GM19455 (cell line): ENCODE measurements at regions not wholly inside any gene's neighbourhood (a gene's known extent, or its start where the extent isn't known, plus 50 kb on each side); places are given as distances from the start of the nearest gene placed in this dataset.
"Not testable (repeated sequence)": the region's sequence is repeated elsewhere in the genome, so short reads cannot be mapped to it uniquely, and the experiment has no call there.

Experiments
- ATAC-seq: cut with Tn5 transposase; IDR thresholded peaks from one replicate; pipeline ENCODE4 v1.9.1; 2021; ENCODE audit not compliant: unreplicated experiment

DNA sequence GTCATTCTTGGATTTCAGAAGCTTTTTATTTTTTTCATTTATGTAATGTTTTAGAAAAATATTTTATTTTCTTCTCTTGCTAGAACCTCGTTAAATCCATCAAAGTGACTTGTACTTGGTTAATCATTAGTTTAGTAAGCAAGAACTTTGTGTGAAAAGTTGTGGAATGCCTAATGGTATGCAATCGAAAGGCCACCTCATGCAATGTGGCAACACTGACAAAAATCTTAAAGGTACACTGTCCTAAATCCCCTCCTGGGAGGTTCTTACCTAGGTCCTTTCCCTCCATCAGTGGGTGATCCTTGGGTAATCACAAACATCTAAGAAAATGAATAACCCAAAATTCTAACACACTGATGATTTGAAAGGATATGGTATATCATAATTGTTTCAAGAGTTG is 304.2 kb downstream of the DNAH5 start:
- no peak for ATAC-seq

DNA sequence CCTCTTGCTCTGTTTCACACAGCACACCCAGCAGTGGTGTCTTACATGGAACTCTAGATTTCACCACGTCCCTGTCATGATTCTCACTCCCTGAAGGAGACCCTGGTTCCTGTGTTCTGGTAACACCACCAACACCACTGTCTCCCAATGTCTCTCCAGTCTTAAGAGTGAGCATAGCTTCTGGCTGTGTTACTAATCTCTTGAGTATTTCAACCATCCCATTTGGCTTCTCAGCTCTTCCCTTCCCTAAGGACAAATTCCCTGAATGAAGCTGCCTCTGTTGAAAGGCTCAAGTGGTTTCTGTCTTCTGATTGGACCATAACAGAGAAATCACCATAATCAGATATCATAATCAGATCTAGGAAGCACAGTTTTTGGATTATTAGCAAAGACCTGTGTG is 311.8 kb downstream of the DNAH5 start:
- ATAC-seq = no peak

DNA sequence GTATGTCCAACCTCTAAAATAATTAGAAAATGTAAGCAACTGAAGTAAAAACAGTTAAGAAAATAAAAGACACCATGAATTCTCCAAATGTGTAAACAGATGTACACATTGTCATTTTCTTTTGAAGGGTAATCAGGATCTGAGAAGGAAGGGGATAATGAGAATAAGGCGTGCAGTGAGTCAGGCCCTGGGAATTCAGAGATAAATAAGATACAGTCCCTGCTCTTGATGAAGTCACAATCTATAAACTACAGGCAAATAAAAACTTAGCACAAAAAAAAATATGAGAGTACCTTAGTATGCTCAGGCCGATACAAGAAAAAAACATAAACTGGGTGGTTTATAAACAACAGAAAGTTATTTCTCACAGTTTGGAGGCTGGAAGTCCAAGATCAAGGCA is 315.3 kb downstream of the DNAH5 start:
- ATAC-seq = no peak

DNA sequence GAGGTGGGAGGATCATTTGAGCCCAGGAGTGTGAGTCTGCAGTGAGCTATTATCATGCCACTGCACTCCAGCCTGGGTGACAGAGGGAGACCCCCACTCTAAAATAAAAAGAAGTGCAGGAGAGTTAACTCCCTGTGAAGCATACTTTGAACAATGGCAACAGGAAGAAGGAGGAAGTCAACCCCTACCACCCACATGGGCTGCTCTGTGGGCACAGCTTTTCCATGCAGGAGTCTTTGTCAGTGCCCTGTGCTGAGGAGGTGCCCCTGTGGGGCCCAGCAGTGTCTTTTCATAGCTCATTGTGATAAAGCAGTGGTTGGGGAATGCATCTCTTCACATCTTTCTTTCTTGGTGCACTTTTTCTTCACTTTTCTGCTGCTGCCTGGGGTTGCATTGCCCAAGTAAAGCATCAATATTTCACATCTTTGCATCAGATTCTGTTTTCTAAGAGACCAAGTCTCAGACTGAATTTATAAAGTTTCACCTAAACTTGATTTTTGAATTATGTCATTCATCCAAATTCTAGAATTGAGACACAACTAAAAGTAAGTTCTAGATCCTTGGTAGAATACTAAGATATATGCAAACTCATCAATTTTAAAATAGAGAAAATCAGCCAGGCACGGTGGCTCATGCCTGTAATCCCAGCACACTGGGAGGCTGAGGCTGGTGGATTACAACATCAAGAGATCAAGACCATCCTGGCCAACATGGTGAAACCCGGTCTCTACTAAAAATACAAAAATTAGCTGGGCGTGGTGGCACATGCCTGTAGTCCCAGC is 316.6 kb downstream of the DNAH5 start:
- ATAC-seq = no peak

DNA sequence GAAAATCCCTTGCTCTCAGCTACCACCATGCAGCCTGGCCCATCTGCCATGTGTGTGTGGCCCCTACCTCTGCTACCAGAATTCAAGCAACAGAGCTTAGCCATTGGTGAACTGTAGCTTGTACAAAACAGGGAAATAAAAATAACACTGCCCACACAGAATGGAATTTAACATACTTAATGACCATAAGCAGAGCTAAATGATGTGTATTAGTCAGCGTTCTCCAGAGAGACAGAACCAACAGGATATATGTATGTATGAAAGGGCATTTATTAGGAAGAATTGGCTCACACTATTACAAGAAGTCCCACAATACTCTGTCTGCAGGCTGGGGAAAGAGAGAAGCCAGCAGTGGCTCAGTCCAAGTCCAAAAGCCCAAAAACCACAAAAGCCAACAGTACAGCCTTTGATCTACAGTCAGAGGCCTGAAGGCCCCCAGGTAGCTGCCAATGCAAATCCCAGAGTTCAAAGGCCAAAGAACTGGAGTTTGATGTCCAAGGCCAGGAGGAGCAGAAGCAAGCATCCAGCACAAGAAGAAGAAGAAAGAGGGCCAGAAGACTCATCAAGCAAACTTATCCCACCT is 318.8 kb downstream of the DNAH5 start:
- no peak for ATAC-seq

DNA sequence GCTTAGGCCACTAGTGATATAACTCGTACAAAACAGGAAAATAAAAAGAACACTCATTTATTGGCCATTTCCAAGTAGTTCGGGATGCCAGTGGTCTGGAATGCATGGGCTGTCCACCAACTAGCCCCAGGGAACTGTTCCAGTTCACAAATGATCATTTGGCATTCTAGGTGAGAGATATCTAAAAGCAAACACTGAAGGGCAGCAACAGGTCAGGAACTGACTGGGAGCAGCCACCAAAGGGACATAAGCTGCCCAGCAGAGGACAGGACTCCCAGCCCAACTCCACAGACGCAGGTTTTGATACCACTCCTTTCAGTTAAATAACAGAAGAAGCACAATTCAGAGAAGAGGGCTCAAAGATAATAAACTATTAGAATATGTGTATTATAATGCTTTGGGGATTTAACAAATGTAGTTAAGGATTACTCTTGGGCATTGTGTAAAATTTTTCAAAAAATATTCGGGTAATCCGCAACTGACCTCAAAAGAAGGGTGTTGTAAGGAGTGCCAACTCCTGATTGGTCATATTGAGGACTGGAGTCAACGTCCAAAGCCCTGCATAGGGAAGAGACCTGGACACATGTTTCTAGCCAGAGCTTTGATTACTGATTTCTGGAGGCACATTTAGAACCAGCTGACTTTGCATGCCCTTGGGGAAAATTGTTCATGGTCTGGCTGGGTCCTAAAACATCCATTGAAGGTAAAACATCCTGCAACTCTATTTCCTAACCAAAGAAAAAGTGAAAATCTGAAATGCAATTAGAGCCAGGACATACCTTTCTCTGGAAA is 320.0 kb downstream of the DNAH5 start:
- ATAC-seq = no peak

DNA sequence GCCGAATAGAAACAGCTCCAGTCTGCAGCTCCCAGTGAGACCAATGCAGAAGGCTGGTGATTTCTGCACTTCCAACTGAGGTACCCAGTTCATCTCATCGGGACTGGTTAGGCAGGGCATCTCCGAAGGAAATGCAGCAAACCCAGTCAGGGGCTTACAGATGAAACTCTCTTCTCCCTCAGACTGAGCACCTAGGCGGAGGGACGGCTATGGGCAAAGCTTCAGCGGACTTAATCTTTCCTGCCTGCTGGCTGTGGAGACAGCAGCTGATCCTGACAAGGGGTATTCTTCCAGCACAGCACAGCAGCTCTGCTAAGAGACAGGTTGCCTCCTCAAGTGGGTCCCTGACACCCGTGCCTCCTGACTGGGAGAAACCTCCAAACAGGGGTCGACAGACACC is 330.9 kb downstream of the DNAH5 start:
- no peak for ATAC-seq

DNA sequence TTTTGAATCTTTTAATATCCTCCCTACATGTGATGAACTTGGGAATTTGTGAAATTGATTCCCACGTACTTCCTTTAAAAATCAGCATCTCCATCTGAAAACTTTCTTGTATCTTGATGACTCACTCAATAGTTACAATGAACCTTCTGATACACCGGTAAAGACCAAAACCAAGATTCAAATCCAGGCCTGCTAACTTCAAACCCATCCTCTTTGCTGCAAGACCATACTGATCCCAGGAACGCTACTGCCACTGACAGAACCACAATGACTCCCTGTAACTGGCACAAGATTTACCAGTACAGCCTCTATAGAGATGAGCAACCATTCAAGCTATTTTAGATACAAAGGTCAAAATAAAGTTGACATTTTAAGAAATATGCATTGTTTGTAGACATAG is 332.9 kb downstream of the DNAH5 start:
- ATAC-seq = no peak

DNA sequence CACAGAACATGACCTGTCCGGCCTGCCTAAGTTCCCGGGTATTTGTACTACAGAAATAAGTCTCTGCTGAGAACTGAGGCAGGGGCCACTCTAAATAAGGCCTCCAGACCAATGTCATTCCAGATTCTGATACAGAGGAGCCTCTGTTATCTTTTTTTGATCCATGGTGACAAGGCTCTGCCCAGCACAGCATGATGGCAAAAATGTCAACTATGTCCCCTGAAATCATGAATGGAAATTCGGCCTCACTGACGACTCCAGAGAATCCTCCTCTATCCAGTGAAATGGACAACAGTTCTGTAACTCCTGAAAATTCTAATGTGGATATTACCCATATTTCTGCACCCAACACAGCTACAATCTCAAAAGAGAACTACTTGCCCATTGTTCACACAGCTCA is 335.0 kb downstream of the DNAH5 start:
- no peak for ATAC-seq

DNA sequence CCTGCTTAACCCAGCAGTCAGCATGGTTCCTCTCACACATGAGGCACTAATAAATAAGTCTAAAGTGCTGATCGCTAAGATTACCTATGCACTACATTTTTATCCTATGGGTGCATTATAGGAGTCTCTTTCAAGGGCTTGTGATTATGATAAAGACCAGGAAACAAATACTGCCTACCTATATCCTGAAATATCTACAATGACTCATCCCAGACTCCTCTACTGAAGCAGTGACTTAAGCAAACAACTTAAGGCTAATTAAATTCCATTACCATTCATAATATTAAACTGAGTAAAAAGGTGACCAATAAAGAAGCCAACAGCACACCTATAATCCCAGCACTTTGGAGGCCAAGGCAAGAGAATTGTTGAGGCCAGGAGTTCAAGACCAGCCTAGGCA is 338.4 kb downstream of the DNAH5 start:
- no peak for ATAC-seq

DNA sequence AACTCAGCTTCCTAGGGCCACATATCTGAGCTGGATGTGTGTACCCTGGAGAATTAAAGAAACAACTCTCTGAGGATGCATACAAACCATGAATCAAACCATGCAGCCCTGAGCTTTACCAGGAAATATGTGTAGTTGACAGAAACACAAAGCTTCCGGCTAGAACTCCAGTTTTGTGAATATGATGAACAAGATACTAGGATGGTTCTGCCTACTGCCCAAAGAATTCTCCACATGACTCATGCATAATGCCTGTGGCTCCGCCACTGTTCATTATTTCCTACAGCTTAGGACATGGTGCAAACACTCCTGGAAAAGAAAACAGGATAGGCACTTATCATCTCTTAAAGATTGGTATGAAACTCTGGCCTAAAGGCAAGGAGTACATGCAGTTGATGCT is 343.4 kb downstream of the DNAH5 start:
- ATAC-seq = no peak

DNA sequence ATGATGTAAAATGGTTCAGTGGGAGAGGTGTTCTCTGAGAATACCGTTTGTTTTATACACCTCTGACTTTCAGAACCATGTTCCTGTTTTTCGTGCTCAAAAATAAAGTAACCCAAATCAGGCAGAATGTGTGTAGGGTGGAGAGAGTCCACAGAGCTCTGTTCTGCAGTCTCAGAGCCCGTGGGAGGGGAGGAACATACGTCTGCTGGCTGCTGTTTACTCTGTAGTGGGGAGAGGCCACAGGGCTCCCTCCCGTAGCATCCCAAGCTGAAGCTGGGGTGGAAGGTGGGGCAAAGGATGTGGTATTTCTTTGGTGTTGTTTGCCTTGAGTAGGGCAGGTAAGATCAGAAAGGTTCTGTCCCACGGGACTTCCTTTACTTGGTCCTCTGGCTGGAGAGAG is 348.5 kb downstream of the DNAH5 start:
- no peak for ATAC-seq

DNA sequence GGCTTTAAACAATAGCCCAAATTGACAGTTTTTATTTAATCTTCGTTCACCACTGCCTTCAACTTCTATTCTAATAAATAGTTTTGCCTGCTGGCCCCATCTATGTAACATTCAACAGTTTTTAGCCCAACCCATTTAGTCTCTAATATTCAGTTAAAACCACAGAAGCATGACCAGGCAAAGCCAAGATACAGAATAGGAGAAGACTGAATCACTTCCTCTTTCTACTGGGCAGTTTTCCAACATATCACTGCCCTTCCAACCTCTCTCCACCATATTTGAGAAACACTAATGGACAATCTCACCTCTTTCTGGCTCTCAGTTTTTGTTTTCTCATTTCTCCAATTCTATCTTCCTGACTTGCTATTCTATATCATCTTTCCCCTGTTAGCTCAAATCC is 352.9 kb downstream of the DNAH5 start:
- ATAC-seq = no peak

DNA sequence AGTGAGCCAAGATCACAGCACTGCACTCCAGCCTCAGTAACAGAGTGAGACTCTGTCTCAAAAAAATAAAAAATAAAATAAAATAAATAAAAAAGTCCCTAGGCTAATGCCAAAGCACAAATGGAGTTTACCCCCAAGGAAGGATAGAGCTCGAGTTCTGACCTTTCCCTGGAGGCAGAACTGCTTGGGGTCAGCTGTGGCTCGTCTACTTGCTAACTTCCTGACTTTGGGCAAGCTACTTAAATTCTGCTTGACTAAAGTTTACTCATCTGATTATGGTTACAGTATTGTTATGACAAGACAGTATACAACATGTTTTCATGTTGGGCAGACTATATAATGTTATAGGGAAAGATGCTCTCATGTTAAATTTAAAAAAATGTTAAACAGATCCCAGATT is 359.2 kb downstream of the DNAH5 start:
- ATAC-seq = no peak

DNA sequence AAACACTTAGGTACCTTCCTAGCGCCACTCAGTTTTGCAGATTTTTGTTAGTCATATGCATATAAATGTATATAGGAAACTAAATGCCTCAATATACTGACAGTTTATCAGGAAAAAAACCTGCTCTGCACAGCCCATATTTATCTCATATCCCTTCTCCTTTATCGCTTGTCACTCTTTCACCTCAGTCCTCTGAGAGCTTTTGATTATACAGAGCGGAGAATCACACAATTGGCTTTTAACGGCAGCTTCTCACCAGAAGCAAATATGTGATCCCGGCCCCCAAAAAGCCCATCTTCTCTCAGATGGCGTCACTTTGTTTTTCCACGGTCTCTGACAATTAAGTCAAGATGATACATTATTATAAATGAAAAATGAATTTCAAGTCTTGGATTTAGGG is 362.6 kb downstream of the DNAH5 start:
- no peak for ATAC-seq

DNA sequence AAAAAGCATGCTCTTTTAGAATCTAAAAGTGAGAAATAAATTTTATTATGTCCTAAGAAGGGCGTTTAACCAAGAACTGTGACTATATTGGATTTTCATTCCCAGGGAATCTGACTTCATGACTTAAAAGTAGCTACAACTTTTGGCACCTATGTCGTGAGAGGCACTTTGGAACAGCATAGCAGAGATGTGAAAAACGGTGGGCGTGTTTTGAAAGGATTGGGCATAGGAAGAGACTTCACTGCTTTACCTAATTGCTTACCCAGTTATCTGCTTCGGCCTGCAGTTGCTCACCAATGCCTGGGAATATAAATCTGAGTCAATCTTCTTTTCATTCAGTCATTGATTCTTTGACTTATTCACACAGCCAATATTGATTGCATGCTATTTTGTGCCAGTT is 363.4 kb downstream of the DNAH5 start:
- no peak for ATAC-seq

DNA sequence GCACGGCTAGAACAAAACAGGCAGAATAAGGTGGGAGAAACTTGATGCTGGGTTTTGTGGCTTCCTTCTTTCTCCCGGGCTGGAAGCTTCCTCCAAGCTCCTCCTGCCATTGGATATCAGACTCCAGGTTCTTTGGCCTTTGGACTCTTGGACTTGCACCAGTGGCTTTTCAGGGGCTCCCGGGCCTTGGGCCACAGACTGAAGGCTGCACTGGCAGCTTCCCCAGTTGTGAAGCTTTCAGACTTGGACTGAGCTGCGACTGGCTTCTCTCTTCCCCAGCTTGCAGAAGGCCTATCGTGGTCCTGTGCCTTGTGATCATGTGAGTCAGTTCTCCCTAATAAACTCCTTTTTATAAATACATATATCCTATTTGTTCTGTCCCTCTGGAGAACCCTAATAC is 364.4 kb downstream of the DNAH5 start:
- ATAC-seq = no peak

DNA sequence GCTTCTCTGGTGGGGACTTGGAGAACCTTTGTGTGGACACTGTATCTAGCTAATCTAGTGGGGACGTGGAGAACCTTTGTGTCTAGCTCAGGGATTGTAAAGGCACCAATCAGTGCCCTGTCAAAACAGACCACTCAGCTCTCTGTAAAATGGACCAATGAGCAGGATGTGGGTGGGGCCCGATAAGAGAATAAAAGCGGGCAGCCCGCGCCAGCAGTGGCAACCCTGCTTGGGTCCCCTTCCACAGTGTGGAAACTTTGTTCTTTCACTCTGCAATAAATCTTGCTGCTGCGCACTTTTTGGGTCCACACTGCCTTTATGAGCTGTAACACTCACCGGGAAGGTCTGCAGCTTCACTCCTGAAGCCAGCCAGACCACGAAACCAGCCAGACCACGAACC is 365.4 kb downstream of the DNAH5 start:
- ATAC-seq = not testable (repeated sequence)

DNA sequence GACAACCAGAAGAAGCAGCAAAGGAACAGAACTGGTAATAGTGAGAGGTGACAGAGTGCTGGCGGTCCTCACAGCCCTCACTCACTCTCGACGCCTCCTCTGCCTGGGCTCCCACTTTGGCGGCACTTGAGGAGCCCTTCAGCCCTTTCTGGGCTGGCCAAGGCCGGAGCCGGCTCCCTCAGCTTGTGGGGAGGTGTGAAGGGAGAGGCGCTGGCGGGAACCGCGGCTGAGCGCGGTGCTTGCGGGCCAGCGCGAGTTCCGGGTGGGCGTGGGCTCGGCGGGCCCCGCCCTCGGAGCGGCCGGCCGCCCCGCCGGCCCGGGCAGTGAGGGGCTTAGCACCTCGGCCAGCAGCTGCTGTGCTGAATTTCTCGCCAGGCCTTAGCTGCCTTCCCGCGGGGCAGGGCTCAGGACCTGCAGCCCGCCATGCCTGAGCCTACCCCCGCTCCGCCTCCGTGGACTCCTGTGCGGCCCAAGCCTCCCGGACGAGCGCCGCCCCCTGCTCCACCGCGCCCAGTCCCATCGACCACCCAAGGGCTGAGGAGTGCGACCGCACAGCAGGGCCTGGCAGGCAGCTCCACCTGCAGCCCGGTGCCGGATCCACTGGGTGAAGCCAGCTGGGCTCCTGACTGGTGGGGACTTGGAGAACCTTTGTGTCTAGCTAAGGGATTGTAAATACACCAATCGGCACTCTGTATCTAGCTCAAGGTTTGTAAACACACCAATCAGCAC is 366.0 kb downstream of the DNAH5 start:
- ATAC-seq = not testable (repeated sequence)

DNA sequence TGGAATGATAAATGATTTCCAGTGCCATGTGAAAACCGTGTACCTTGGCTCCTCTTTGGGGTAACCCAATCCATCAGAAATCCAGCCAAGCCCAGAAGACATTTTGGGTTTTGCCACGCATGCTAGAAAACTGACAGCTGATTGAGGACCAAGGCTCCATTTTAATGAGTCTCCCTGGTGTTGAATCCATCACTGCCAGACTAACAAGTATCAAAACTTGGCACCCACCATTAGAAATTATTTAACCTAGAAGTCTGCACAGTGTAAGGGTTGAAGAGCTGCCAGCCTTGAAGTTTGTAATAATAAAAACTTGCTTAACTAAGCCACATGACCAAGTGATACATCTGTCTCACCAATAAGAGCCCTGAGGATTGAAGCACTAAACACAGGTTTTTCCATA is 369.9 kb downstream of the DNAH5 start:
- ATAC-seq = no peak

DNA sequence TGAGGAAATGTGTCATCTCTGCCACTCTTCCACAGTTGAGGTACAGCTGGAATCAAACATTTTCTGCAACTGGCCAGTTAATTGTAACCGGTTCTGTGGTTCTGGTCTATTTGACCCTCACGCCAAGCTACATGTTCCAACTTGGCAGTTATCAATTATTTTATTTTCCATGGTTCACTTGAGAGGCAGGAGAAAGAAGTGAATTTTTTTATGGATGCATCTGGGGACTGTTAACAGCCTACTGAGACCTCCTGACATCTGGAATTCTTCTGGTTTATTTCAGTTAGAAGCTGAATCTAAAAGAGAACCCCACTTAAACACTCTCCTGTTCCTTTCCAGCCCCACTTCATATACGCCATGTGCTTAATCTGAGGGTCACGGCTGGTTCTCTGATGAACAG is 372.3 kb downstream of the DNAH5 start:
- ATAC-seq = no peak
